ENCODE measurements at regions not wholly inside any gene's neighbourhood (a gene's known extent, or its start where the extent isn't known, plus 50 kb on each side); places are given as distances from the start of the nearest gene placed in this dataset.

DNA sequence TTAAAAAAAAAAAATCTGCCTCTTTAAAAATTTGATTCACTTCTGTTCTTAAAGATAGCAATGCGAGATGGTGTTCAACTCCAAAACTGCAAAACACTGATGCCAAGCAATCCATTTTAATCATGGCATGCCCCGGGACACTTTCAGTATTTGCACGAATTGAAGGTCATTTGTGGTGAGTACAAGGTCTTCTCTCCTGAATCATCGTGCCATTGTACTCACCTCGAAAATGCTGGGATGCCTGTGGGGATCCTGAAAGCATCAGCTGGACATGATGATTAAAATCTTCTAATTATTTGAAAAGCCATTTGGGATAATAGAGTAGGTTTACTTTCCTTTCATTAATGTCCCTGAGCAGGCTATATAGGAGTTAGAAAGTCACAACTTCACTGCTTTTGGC is 125.1 kb upstream of the NRP1 start:
- TF ChIP-seq, protein P1, sequence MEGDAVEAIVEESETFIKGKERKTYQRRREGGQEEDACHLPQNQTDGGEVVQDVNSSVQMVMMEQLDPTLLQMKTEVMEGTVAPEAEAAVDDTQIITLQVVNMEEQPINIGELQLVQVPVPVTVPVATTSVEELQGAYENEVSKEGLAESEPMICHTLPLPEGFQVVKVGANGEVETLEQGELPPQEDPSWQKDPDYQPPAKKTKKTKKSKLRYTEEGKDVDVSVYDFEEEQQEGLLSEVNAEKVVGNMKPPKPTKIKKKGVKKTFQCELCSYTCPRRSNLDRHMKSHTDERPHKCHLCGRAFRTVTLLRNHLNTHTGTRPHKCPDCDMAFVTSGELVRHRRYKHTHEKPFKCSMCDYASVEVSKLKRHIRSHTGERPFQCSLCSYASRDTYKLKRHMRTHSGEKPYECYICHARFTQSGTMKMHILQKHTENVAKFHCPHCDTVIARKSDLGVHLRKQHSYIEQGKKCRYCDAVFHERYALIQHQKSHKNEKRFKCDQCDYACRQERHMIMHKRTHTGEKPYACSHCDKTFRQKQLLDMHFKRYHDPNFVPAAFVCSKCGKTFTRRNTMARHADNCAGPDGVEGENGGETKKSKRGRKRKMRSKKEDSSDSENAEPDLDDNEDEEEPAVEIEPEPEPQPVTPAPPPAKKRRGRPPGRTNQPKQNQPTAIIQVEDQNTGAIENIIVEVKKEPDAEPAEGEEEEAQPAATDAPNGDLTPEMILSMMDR (IDR thresholded peaks at IDR 0.05; ENCODE audit: low read depth, low read length, poor library complexity, severe bottlenecking), result no peak
- TF ChIP-seq EZH2phosphoT487 (IDR thresholded peaks at IDR 0.05; ENCODE audit: borderline replicate concordance, low read length), result no peak
